Common myeloid progenitor, CD34-positive (primary cell): ENCODE measurements at regions not wholly inside any gene's neighbourhood (a gene's known extent, or its start where the extent isn't known, plus 50 kb on each side); places are given as distances from the start of the nearest gene placed in this dataset.

Source experiments
- CTCF ChIA-PET: fragments of 350-600 bp; sonication (Branson Sonifier 250); formaldehyde crosslinking; loops from one replicate; lab custom pipeline; 2021; ENCODE audit warnings: antibody characterized with exemption; lab: Charles Lee
- POLR2A ChIA-PET: fragments of 350-600 bp; sonication (Branson Sonifier 250); formaldehyde crosslinking; loops from one replicate; lab custom pipeline; 2021; ENCODE audit warnings: antibody characterized with exemption; lab: Charles Lee
- DNase-seq, 3 donors: peaks; one replicate each; pipeline versions ENCODE4 v3.0.0 to v3.0.0-alpha.2; 2013
- H3K27ac ChIP-seq, 2 experiments: 1 replicate in 1 of 2; 2 replicates in 1 of 2; pipeline ENCODE4 v1.7.0; 2013; ENCODE audit warnings: inconsistent platforms in 2 of 2, low read length in 2 of 2, mild to moderate bottlenecking in 2 of 2, low read depth in 1 of 2, moderate library complexity in 1 of 2; ENCODE audit not compliant: severe bottlenecking in 2 of 2, insufficient read depth in 1 of 2, poor library complexity in 1 of 2
- H3K27me3 ChIP-seq, 5 experiments: replicated peaks in 2 of 5; 1 replicate in 3 of 5; 2 replicates in 2 of 5; pipeline versions ENCODE4 v1.6.1 to v1.7.0; 2013; ENCODE audit warnings: low read length in 4 of 5, mild to moderate bottlenecking in 2 of 5, moderate library complexity in 2 of 5, inconsistent platforms in 1 of 5; ENCODE audit not compliant: insufficient read depth in 5 of 5, control insufficient read depth in 4 of 5
- H3K36me3 ChIP-seq, 4 experiments: 1 replicate in 2 of 4; 2 replicates in 2 of 4; pipeline versions ENCODE4 v1.6.1 to v1.7.0; 2013; ENCODE audit warnings: low read length in 3 of 4, control low read depth in 1 of 4, mild to moderate bottlenecking in 1 of 4; ENCODE audit not compliant: control insufficient read depth in 4 of 4, insufficient read depth in 4 of 4
- H3K4me1 ChIP-seq, 4 experiments: 1 replicate in 3 of 4; 2 replicates in 1 of 4; pipeline versions ENCODE4 v1.6.1 to v1.7.1; 2013; ENCODE audit warnings: low read length in 3 of 4, mild to moderate bottlenecking in 3 of 4, control low read depth in 1 of 4, inconsistent platforms in 1 of 4, moderate library complexity in 1 of 4; ENCODE audit not compliant: control insufficient read depth in 4 of 4, insufficient read depth in 4 of 4; ENCODE audit errors: control extremely low read depth in 1 of 4
- H3K4me3 ChIP-seq, 7 experiments: 1 replicate in 4 of 7; 2 replicates in 3 of 7; pipeline versions ENCODE4 v1.5.1 to v1.7.0; 2013; ENCODE audit warnings: mild to moderate bottlenecking in 7 of 7, low read length in 6 of 7, moderate library complexity in 6 of 7, inconsistent platforms in 2 of 7, low read depth in 2 of 7, control low read depth in 1 of 7; ENCODE audit not compliant: insufficient read depth in 4 of 7, control insufficient read depth in 1 of 7; ENCODE audit errors: extremely low read depth in 1 of 7
- H3K9me3 ChIP-seq, 5 experiments: 1 replicate in 4 of 5; 2 replicates in 1 of 5; pipeline versions ENCODE4 v1.6.1 to v1.7.1; 2013; ENCODE audit warnings: low read length in 4 of 5, mild to moderate bottlenecking in 2 of 5, inconsistent platforms in 1 of 5, low read depth in 1 of 5, moderate library complexity in 1 of 5; ENCODE audit not compliant: control insufficient read depth in 4 of 5, insufficient read depth in 2 of 5; ENCODE audit errors: control extremely low read depth in 1 of 5
- WGBS: methylation state at CpG from one replicate; pipeline ENCODE4 v1.1.5; 2013; ENCODE audit not compliant: insufficient coverage; 5-methylcytosine and 5-hydroxymethylcytosine counted together

DNA sequence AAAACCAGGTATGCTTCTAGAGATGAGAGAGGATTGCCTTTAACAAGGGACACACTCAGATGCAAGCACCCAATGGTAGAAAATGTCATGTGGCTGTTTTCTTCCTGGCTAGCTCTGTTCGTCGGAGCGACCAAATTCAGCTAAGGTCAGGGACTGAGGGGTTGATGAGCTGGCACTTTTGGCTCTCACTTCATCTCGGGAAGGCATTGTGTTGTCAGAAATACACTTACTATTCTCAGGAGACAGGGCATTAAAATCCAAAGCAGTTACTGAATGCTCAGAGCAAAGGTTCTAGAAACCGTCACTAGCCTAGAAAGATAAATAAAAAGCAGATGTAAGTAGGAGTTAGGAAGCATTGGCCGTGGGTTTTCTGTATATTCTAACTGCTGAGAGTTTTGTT is 275.7 kb upstream of the SSTR1 start:
- Histone ChIP-seq H3K27ac (no peak overlapping the region), H3K4me3 (no peak overlapping the region)

DNA sequence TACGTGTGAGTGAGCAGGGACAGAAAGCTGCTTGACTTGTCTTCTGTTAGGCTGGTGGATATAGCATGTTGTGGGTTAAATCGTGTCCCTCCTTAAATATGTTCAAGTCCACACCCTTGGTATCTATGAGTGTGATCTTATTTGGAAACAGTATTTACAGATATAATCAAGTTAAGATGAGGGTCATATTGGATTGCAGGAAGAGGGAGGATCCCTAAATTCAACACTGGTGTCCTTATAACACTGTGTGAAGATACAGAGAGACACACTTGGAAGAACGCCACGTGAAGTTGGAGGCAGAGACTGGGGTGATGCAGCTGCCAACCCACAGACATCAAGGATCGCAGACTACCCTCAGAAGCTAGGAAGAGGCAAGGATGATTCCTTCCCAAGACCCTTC is 275.2 kb upstream of the SSTR1 start:
- no peak for DNase-seq
- CTCF ChIA-PET: no interaction called here
- WGBS: 92% methylated on average over 3 of the region's 5 CpGs

More for the DNA sequence above, 275.7 kb upstream of the SSTR1 start:
- no peaks in the 10 kb centered on the region for H3K36me3 ChIP-seq
- WGBS: 95% methylated on average over 5 of the region's 6 CpGs
- H3K9me3 ChIP-seq: no peaks in the 10 kb centered on the region
- H3K4me1 ChIP-seq: no peaks in the 10 kb centered on the region
- no peak for DNase-seq
- ChIA-PET CTCF (no interaction called here), POLR2A (interaction anchor here (0.5 kb wide), 1 partner anchor 929 kb away, joined by 3 read pairs; no protein-coding TSS in a partner anchor)
- no peaks in the 10 kb centered on the region for H3K27me3 ChIP-seq

GRCh38 chr14:37936971-37937370 is 270.7 kb upstream of the SSTR1 start:
- H3K9me3 ChIP-seq: no peaks in the 10 kb centered on the region
- CTCF ChIA-PET: no interaction called here
- 89% methylated on average over 2 of the region's 2 CpGs for WGBS
- no peak overlapping the region for H3K4me3 ChIP-seq
- POLR2A ChIA-PET: no interaction called here
- no peaks in the 10 kb centered on the region for H3K27me3 ChIP-seq
- no peaks in the 10 kb centered on the region for H3K4me1 ChIP-seq
- no peak overlapping the region for H3K27ac ChIP-seq
- no peak for DNase-seq
- no peaks in the 10 kb centered on the region for H3K36me3 ChIP-seq

More for the DNA sequence above, 275.2 kb upstream of the SSTR1 start:
- H3K36me3 ChIP-seq: no peaks in the 10 kb centered on the region
- POLR2A ChIA-PET: interaction anchor here (0.5 kb wide), 1 partner anchor 928 kb away, joined by 3 read pairs; no protein-coding TSS in a partner anchor
- no peaks in the 10 kb centered on the region for H3K4me1 ChIP-seq
- no peak overlapping the region for H3K27ac ChIP-seq
- H3K27me3 ChIP-seq: no peaks in the 10 kb centered on the region
- no peaks in the 10 kb centered on the region for H3K9me3 ChIP-seq
- no peak overlapping the region for H3K4me3 ChIP-seq

- H3K4me1 ChIP-seq: no peaks in the 10 kb centered on the region
Measured at GRCh38 chr14:37939442-37940028, 268.2 kb upstream of the SSTR1 start.

DNA sequence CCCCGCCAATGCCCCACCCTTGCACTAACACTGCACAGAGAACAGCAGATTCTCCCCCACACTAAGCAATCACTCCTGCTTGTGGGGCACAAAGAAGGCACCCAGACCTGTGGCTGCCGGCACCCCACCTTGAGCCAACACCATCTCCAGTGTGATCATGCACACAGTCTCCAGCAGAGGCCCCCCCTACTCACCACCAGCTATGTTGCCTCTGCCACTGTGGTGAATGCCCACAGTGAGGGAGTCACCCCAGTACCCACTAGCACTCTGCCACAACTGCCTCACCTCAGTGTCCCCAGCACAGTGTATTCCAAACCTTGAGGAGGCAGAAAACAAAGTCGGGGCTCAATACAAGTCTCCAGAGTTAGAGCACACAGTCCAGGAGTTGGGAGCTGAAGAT is 261.7 kb upstream of the SSTR1 start:
- Histone ChIP-seq H3K27me3 (no peaks in the 10 kb centered on the region), H3K4me3 (no peak overlapping the region), H3K36me3 (no peaks in the 10 kb centered on the region), H3K9me3 (peaks cover 1 to 26% (median 8%) of the 10 kb centered on the region in 5 experiments), H3K4me1 (no peaks in the 10 kb centered on the region), H3K27ac (no peak overlapping the region)
- 100% methylated on average over 1 of the region's 3 CpGs for WGBS
- POLR2A ChIA-PET: no interaction called here
- no peak for DNase-seq
- CTCF ChIA-PET: no interaction called here

More at GRCh38 chr14:37939442-37940028, 268.2 kb upstream of the SSTR1 start:
- Histone ChIP-seq H3K4me3 (no peak overlapping the region), H3K27ac (no peak overlapping the region), H3K36me3 (no peaks in the 10 kb centered on the region), H3K27me3 (no peaks in the 10 kb centered on the region), H3K9me3 (no peaks in the 10 kb centered on the region)
- ChIA-PET CTCF (no interaction called here), POLR2A (no interaction called here)
- WGBS: 93% methylated on average over 5 of the region's 6 CpGs
- no peak for DNase-seq

DNA sequence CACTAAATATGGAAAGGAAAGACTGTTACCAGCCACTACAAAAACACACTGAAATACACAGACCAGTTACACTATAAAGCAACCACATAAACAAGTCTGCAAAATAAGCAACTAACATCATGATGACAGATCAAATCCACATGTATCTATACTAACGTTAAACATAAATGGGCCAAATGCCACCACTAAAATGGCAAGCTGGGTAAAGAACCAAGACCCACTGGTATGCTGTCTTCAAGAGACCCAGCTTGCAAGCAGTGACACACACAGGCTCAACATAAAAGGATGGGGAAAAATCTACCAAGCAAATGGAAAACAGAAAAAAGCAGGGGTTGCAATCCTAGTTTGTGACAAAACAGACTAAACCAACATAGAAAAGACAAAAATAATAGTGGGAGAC is 260.9 kb upstream of the SSTR1 start:
- H3K9me3 ChIP-seq: peaks cover 1 to 26% (median 8%) of the 10 kb centered on the region in 5 experiments
- no peaks in the 10 kb centered on the region for H3K27me3 ChIP-seq
- no peak overlapping the region for H3K27ac ChIP-seq
- WGBS: 100% methylated on average over 1 of the region's 1 CpG
- ChIA-PET POLR2A (no interaction called here), CTCF (no interaction called here)
- peak in 1 of 3 donors; percentile 0 for DNase-seq
- H3K4me3 ChIP-seq: no peak overlapping the region
- no peaks in the 10 kb centered on the region for H3K36me3 ChIP-seq
- H3K4me1 ChIP-seq: no peaks in the 10 kb centered on the region

DNA sequence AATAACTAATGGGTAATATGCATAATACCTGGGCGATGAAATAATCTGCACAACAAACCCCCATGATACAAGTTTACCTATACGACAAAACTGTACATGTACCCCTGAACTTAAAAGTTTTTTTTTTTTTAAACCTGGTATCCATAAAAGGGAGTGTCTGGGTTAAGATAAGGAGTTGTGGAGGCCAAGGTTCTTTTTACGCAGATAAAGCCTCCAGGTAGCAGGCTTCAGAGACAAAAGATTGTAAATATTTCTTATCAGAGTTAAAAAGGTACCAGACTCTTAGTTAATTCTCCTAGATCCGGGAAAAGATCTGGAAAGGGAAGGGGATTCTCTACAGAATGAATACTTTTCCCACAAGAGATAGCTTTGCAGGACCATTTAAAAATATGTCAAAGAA is 259.4 kb upstream of the SSTR1 start:
- H3K9me3 ChIP-seq: peaks cover 1 to 26% (median 8%) of the 10 kb centered on the region in 5 experiments
- no peaks in the 10 kb centered on the region for H3K36me3 ChIP-seq
- no peak for DNase-seq
- ChIA-PET POLR2A (no interaction called here), CTCF (no interaction called here)
- no peak overlapping the region for H3K27ac ChIP-seq
- WGBS: no CpG with 5 or more reads among the region's 4 CpGs
- H3K4me3 ChIP-seq: no peak overlapping the region
- H3K27me3 ChIP-seq: no peaks in the 10 kb centered on the region
- H3K4me1 ChIP-seq: no peaks in the 10 kb centered on the region
